ENCODE measurements at regions not wholly inside any gene's neighbourhood (a gene's known extent, or its start where the extent isn't known, plus 50 kb on each side); places are given as distances from the start of the nearest gene placed in this dataset.

- H3K4me3 ChIP-seq (ENCODE audit: low read length, poor library complexity, severe bottlenecking): no peak overlapping the region
- no peaks in the 10 kb centered on the region for H3K27me3 ChIP-seq (ENCODE audit: insufficient read depth, low read length, poor library complexity, severe bottlenecking)
- H3K36me3 ChIP-seq (ENCODE audit: insufficient read depth, low read length): no peaks in the 10 kb centered on the region
- no peaks in the 10 kb centered on the region for H3K4me1 ChIP-seq (ENCODE audit: insufficient read depth, low read length, poor library complexity, severe bottlenecking)
- no peak overlapping the region for H2AFZ ChIP-seq (ENCODE audit: low read length)
- no peaks in the 10 kb centered on the region for H3K9me3 ChIP-seq (ENCODE audit: insufficient read depth, low read depth, low read length)
- H4K20me1 ChIP-seq (ENCODE audit: insufficient read depth, low read length, poor library complexity, severe bottlenecking): no peaks in the 10 kb centered on the region
- no peaks in the 10 kb centered on the region for H3K79me2 ChIP-seq (ENCODE audit: insufficient read depth, low read length)
- no peaks in the 10 kb centered on the region for H3F3A ChIP-seq (ENCODE audit: low read depth)
- H3K9me2 ChIP-seq (replicated peaks; ENCODE audit: low read depth, low read length): no peaks in the 10 kb centered on the region
- TF ChIP-seq EZH2phosphoT487 (IDR thresholded peaks at IDR 0.05; ENCODE audit: borderline replicate concordance) (no peak), CTCF (conservative IDR thresholded peaks at IDR 0.05; ENCODE audit: low read length) (no peak)
- no peak overlapping the region for H3K4me2 ChIP-seq (ENCODE audit: low read depth, low read length, poor library complexity, severe bottlenecking)
- no peak overlapping the region for H3K9ac ChIP-seq (ENCODE audit: low read depth, low read length, poor library complexity, severe bottlenecking)
Observed at GRCh38 chr2:163123526-163123925, 285.0 kb upstream of the KCNH7 start.

- Histone ChIP-seq H4K20me1 (ENCODE audit: insufficient read depth, low read length, poor library complexity, severe bottlenecking) (no peaks in the 10 kb centered on the region), H3K27me3 (ENCODE audit: insufficient read depth, low read length, poor library complexity, severe bottlenecking) (no peaks in the 10 kb centered on the region), H3K4me2 (ENCODE audit: low read depth, low read length, poor library complexity, severe bottlenecking) (no peak overlapping the region), H3K4me3 (ENCODE audit: low read length, poor library complexity, severe bottlenecking) (no peak overlapping the region), H3K9me3 (ENCODE audit: insufficient read depth, low read depth, low read length) (no peaks in the 10 kb centered on the region), H2AFZ (ENCODE audit: low read length) (no peak overlapping the region), H3K36me3 (ENCODE audit: insufficient read depth, low read length) (no peaks in the 10 kb centered on the region), H3K79me2 (ENCODE audit: insufficient read depth, low read length) (no peaks in the 10 kb centered on the region), H3K4me1 (ENCODE audit: insufficient read depth, low read length, poor library complexity, severe bottlenecking) (no peaks in the 10 kb centered on the region), H3K9me2 (replicated peaks; ENCODE audit: low read depth, low read length) (no peaks in the 10 kb centered on the region), H3F3A (ENCODE audit: low read depth) (no peaks in the 10 kb centered on the region), H3K9ac (ENCODE audit: low read depth, low read length, poor library complexity, severe bottlenecking) (no peak overlapping the region)
- TF ChIP-seq EZH2phosphoT487 (IDR thresholded peaks at IDR 0.05; ENCODE audit: borderline replicate concordance) (no peak), CTCF (conservative IDR thresholded peaks at IDR 0.05; ENCODE audit: low read length) (no peak)
Observed at GRCh38 chr2:163122257-163122656, 283.7 kb upstream of the KCNH7 start.

- no peak overlapping the region for H3K9ac ChIP-seq (ENCODE audit: low read depth, low read length, poor library complexity, severe bottlenecking)
- no peaks in the 10 kb centered on the region for H3K9me3 ChIP-seq (ENCODE audit: insufficient read depth, low read depth, low read length)
- H3K4me1 ChIP-seq (ENCODE audit: insufficient read depth, low read length, poor library complexity, severe bottlenecking): no peaks in the 10 kb centered on the region
- no peaks in the 10 kb centered on the region for H4K20me1 ChIP-seq (ENCODE audit: insufficient read depth, low read length, poor library complexity, severe bottlenecking)
- no peak overlapping the region for H3K4me3 ChIP-seq (ENCODE audit: low read length, poor library complexity, severe bottlenecking)
- TF ChIP-seq EZH2phosphoT487 (IDR thresholded peaks at IDR 0.05; ENCODE audit: borderline replicate concordance) (no peak), CTCF (conservative IDR thresholded peaks at IDR 0.05; ENCODE audit: low read length) (no peak)
- no peaks in the 10 kb centered on the region for H3K79me2 ChIP-seq (ENCODE audit: insufficient read depth, low read length)
- no peak overlapping the region for H3K4me2 ChIP-seq (ENCODE audit: low read depth, low read length, poor library complexity, severe bottlenecking)
- H2AFZ ChIP-seq (ENCODE audit: low read length): peak overlapping the region; percentile 18
- no peaks in the 10 kb centered on the region for H3K9me2 ChIP-seq (replicated peaks; ENCODE audit: low read depth, low read length)
- no peaks in the 10 kb centered on the region for H3F3A ChIP-seq (ENCODE audit: low read depth)
- H3K36me3 ChIP-seq (ENCODE audit: insufficient read depth, low read length): no peaks in the 10 kb centered on the region
- H3K27me3 ChIP-seq (ENCODE audit: insufficient read depth, low read length, poor library complexity, severe bottlenecking): no peaks in the 10 kb centered on the region
Observed at GRCh38 chr2:163121483-163121882, 282.9 kb upstream of the KCNH7 start.
